SKM-1 (cell line): ENCODE measurements at regions not wholly inside any gene's neighbourhood (a gene's known extent, or its start where the extent isn't known, plus 50 kb on each side); places are given as distances from the start of the nearest gene placed in this dataset.
"Not testable (repeated sequence)": the region's sequence is repeated elsewhere in the genome, so short reads cannot be mapped to it uniquely, and the experiment has no call there.

Source experiments
- DNase-seq: peaks from one replicate; lab custom pipeline; 2025; ENCODE audit not compliant: unreplicated experiment; lab: John Stamatoyannopoulos, UW

- no peak for DNase-seq
Measured at GRCh38 chr15:70602834-70603560, 160.4 kb downstream of the UACA start.

GRCh38 chr15:70602281-70602680 is 161.1 kb downstream of the UACA start:
- no peak for DNase-seq

- no peak for DNase-seq
Measured at GRCh38 chr15:70597945-70598344, 165.4 kb downstream of the UACA start.

- no peak for DNase-seq
Measured at GRCh38 chr15:70597056-70597603, 166.2 kb downstream of the UACA start.

GRCh38 chr15:70596354-70597055 is 166.9 kb downstream of the UACA start:
- DNase-seq, result no peak

GRCh38 chr15:70593795-70594194 is 169.6 kb downstream of the UACA start:
- DNase-seq, result no peak

- DNase-seq, result no peak
Measured at GRCh38 chr15:70589728-70590127, 173.6 kb downstream of the UACA start.

- peak; percentile 12 for DNase-seq
Measured at GRCh38 chr15:70589221-70589620, 174.1 kb downstream of the UACA start.

- no peak for DNase-seq
Measured at GRCh38 chr15:70588613-70589012, 174.7 kb downstream of the UACA start.

- no peak for DNase-seq
Measured at GRCh38 chr15:70587896-70588567, 175.3 kb downstream of the UACA start.

- not testable (repeated sequence) for DNase-seq
Measured at GRCh38 chr15:70587012-70587634, 176.2 kb downstream of the UACA start.

- DNase-seq, result no peak
Measured at GRCh38 chr15:70586241-70586640, 177.1 kb downstream of the UACA start.

GRCh38 chr15:70585707-70586034 is 177.7 kb downstream of the UACA start:
- DNase-seq, result no peak

- DNase-seq, result no peak
Measured at GRCh38 chr15:70584838-70585706, 178.3 kb downstream of the UACA start.

GRCh38 chr15:70584441-70584837 is 178.9 kb downstream of the UACA start:
- DNase-seq, result no peak

GRCh38 chr15:70583006-70583405 is 180.4 kb downstream of the UACA start:
- DNase-seq, result no peak

- no peak for DNase-seq
Measured at GRCh38 chr15:70582143-70582945, 181.0 kb downstream of the UACA start.

- no peak for DNase-seq
Measured at GRCh38 chr15:70580958-70581357, 182.4 kb downstream of the UACA start.

- no peak for DNase-seq
Measured at GRCh38 chr15:70580286-70580685, 183.1 kb downstream of the UACA start.

GRCh38 chr15:70579766-70580165 is 183.6 kb downstream of the UACA start:
- no peak for DNase-seq
